RWPE1 (cell line): ENCODE measurements at regions not wholly inside any gene's neighbourhood (a gene's known extent, or its start where the extent isn't known, plus 50 kb on each side); places are given as distances from the start of the nearest gene placed in this dataset.
A peak's percentile ranks its signal among the peaks of the same experiment; 100 is the strongest.

ENCODE experiments used
- CTCF ChIA-PET: fragments of 350-600 bp; sonication (Branson Sonifier 250); formaldehyde crosslinking; extraction: SDS; loops from one replicate; lab custom pipeline; 2021; lab: Yijun Ruan, JAX
- POLR2A ChIA-PET: fragments of 400-600 bp; formaldehyde crosslinking; extraction: SDS; loops from one replicate; lab custom pipeline; 2020; ENCODE audit warnings: antibody characterized with exemption; ENCODE audit not compliant: low non-redundant PET; lab: Yijun Ruan, JAX
- DNase-seq: peaks from one replicate; pipeline ENCODE4 v3.0.0; 2012; ENCODE audit warnings: low spot score
- H3K27ac ChIP-seq: fragments of 450-650 bp; 2 replicates; pipeline ENCODE4 v1.5.1; 2017
- TF ChIP-seq, protein P1 (sequence below): fragments of 450-650 bp; conservative IDR thresholded peaks from 2 replicates; pipeline ENCODE4 v1.5.1; 2017; ENCODE audit warnings: low read depth, mild to moderate bottlenecking

DNA sequence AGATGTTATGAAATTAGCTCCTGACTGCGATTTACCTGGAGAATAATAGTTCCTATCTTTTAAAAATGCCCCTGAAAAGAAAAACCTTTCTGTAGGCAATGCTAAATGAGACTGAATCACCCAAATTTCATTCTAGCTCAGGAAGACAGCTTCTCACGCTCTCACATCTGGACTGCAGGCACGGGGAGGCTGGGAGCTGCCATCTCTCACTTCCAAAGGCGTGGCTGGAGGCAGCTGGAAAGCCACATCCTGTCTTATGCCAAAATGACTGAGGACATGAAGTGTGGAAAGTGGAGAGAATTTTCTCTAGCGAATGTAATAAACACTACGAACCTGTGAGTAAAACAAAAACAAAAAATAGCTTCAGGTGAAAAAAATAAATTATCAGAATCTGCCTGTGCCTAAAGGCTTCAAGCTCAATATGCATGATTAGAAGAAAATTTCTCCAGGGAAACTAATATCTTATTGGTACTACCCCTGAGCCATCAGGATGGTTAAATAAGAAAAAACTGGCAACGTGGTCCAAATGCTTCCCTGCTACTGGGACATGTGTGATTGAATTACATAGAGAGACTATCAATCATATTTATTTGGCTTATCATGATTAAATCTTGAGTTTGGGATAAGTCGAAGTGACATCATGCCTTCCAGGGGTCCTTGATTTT is 58.1 kb upstream of the UBL3 start:
- peak; percentile 39 for DNase-seq
- TF ChIP-seq, protein P1, sequence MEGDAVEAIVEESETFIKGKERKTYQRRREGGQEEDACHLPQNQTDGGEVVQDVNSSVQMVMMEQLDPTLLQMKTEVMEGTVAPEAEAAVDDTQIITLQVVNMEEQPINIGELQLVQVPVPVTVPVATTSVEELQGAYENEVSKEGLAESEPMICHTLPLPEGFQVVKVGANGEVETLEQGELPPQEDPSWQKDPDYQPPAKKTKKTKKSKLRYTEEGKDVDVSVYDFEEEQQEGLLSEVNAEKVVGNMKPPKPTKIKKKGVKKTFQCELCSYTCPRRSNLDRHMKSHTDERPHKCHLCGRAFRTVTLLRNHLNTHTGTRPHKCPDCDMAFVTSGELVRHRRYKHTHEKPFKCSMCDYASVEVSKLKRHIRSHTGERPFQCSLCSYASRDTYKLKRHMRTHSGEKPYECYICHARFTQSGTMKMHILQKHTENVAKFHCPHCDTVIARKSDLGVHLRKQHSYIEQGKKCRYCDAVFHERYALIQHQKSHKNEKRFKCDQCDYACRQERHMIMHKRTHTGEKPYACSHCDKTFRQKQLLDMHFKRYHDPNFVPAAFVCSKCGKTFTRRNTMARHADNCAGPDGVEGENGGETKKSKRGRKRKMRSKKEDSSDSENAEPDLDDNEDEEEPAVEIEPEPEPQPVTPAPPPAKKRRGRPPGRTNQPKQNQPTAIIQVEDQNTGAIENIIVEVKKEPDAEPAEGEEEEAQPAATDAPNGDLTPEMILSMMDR = no peak
- CTCF ChIA-PET = interaction anchor here (0.7 kb wide), 2 partner anchors 106 to 195 kb away, joined by 3 to 4 read pairs; no protein-coding TSS in a partner anchor
- peak overlapping the region; percentile 76 for H3K27ac ChIP-seq
- POLR2A ChIA-PET = no interaction called here

DNA sequence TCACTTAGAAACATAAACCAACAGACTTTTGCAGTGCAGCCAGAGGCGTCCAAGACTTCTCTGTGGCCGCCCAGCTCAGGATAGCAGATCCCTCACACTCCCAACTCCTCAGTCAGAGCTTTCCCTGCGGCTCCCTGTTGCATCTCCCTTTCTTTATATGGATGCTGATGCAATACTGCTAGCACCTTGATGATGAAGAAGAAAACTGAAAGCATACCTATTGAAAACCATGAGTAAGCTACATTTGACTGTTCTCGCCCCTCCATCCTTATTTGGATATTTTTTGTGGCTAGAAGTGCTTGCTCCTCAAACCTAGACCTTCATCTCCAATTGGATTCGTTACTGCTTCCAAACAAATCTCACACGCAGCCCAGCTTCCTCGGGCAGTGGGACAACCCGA is 57.3 kb upstream of the UBL3 start:
- TF ChIP-seq, protein P1 = no peak
- peak overlapping the region; percentile 76 for H3K27ac ChIP-seq
- POLR2A ChIA-PET = no interaction called here
- DNase-seq = no peak
- CTCF ChIA-PET = no interaction called here

DNA sequence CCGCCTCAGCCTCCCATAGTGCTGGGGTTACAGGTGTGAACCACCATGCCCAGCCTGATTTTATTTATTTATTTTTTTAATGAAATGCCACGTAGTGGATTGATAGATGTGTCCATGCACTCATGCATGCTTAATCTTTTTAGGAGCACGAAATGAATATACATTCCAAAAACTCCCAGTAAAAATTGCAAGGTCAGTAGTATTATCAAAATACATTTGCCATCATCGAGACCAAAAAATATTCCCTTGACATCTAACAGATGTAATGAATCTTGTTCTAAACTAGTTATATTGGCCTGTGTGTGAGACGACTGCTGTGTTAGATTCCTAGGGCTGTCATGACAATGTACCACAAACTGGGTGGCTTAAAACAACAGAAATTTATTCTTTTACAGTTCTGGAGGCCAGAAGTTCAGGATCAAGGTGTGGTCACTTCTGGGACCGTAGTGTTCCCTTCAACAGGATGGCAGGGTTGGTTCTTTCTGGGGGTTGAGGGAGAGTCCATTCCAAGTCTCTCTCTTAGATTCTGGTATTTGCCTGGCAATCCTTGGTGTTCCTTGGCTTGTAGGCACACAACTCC is 56.1 kb upstream of the UBL3 start:
- ChIA-PET POLR2A (interaction anchor here (0.7 to 0.9 kb wide), 2 partner anchors 56 kb away, joined by 4 to 6 read pairs; no protein-coding TSS in a partner anchor), CTCF (interaction anchor here (0.6 kb wide), 2 partner anchors 46 to 1415 kb away, joined by 3 to 10 read pairs; no protein-coding TSS in a partner anchor)
- H3K27ac ChIP-seq = peak overlapping the region; percentile 74
- TF ChIP-seq, protein P1 = no peak
- DNase-seq = no peak

DNA sequence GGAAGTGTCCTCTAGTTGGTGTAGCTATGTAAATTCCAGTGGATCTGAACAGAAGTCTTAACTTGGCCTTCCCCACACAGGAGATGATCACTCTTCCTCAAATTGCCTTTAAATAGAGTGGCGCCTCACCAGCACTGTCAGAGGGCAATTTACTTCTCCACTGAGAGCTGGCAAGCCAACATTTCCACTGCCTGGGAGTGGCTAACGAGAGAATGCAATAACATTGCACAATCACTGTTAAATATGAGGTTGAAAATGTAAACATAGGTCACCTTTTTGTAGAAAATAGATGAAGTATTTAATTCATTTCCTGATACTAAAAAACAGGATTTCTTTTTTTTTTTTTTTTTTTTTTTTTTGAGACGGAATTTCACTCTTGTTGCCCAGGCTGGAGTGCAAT is 55.4 kb upstream of the UBL3 start:
- CTCF ChIA-PET = interaction anchor here (0.6 to 1.2 kb wide), 3 partner anchors 18 to 1415 kb away, joined by 3 to 10 read pairs (median 4); no protein-coding TSS in a partner anchor
- POLR2A ChIA-PET = interaction anchor here (0.7 to 0.9 kb wide), 2 partner anchors 55 to 56 kb away, joined by 4 to 6 read pairs; no protein-coding TSS in a partner anchor
- peak; percentile 57 for DNase-seq
- TF ChIP-seq, protein P1 = no peak
- H3K27ac ChIP-seq = peak overlapping the region; percentile 74

DNA sequence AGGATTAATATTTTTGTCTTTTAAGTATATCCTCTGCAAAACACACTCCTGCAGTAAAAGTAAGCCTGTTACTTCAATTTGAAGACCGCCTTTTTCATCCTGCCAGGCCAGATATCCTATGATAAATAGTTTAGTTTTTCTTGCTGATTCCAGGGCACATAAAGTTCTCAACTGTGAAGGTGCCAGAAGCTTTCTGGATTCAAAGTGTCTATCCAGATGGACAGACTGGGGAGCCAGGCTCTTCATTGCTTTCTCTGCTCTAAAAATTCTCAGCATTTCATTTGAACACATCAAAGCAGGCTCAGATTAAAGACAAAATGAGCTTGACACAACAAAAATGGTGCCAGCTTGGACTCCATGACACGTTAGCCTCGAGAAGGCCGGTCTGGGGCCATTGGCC is 53.6 kb upstream of the UBL3 start:
- DNase-seq = no peak
- ChIA-PET CTCF (no interaction called here), POLR2A (interaction anchor here (0.7 kb wide), 1 partner anchor 52 kb away, joined by 3 read pairs; no protein-coding TSS in a partner anchor)
- H3K27ac ChIP-seq = no peak overlapping the region
- TF ChIP-seq, protein P1 = no peak

DNA sequence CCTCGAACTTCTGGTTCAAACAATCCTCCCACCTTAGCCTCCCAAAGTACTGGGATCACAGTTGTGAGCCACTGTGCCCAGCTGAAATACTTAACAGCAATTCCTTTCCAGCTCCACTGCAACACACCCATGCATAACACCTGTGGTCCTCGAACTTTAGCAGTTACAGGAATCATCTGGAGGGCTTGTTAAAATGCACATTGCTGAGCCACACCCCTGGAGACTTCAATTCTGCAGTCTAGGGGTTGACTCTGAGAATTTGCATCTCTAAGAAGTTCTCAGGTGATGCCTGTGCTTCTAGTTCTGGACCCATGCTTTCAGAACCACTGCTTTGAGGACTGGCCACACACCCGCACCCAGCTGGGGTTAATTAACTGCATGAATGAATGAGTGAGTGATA is 53.1 kb upstream of the UBL3 start:
- TF ChIP-seq, protein P1 = no peak
- POLR2A ChIA-PET = interaction anchor here (0.7 kb wide), 1 partner anchor 52 kb away, joined by 3 read pairs; no protein-coding TSS in a partner anchor
- DNase-seq = no peak
- CTCF ChIA-PET = interaction anchor here (0.8 to 1.1 kb wide), 3 partner anchors 20 to 32 kb away, joined by 3 to 4 read pairs (median 3); no protein-coding TSS in a partner anchor
- H3K27ac ChIP-seq = no peak overlapping the region
